Left hindlimb (tissue), 1 donor: ENCODE measurements at regions not wholly inside any gene's neighbourhood (a gene's known extent, or its start where the extent isn't known, plus 50 kb on each side); places are given as distances from the start of the nearest gene placed in this dataset.

ENCODE experiments used
- DNase-seq: peaks from one replicate; pipeline ENCODE4 v3.0.0-alpha.2; 2018

GRCh38 chr6:23446469-23446967 is 679.5 kb upstream of the NRSN1 start:
- DNase-seq = peak; percentile 31

- DNase-seq = no peak
Measured at GRCh38 chr6:23447731-23448130, 678.3 kb upstream of the NRSN1 start.

GRCh38 chr6:23448281-23448680 is 677.7 kb upstream of the NRSN1 start:
- no peak for DNase-seq

- DNase-seq = no peak
Measured at GRCh38 chr6:23454080-23454976, 671.7 kb upstream of the NRSN1 start.

GRCh38 chr6:23455754-23456153 is 670.3 kb upstream of the NRSN1 start:
- DNase-seq = no peak

GRCh38 chr6:23456396-23456795 is 669.6 kb upstream of the NRSN1 start:
- no peak for DNase-seq

- DNase-seq = no peak
Measured at GRCh38 chr6:23457321-23457720, 668.7 kb upstream of the NRSN1 start.

- DNase-seq = no peak
Measured at GRCh38 chr6:23465912-23466311, 660.1 kb upstream of the NRSN1 start.

GRCh38 chr6:23477586-23477985 is 648.4 kb upstream of the NRSN1 start:
- DNase-seq = no peak

- DNase-seq = no peak
Measured at GRCh38 chr6:23478312-23478711, 647.7 kb upstream of the NRSN1 start.

- DNase-seq = no peak
Measured at GRCh38 chr6:23483896-23484295, 642.1 kb upstream of the NRSN1 start.

GRCh38 chr6:23494367-23494766 is 631.6 kb upstream of the NRSN1 start:
- DNase-seq = no peak

GRCh38 chr6:23498013-23498412 is 628.0 kb upstream of the NRSN1 start:
- no peak for DNase-seq

GRCh38 chr6:23499549-23499948 is 626.5 kb upstream of the NRSN1 start:
- no peak for DNase-seq

- DNase-seq = no peak
Measured at GRCh38 chr6:23503173-23503572, 622.8 kb upstream of the NRSN1 start.

- no peak for DNase-seq
Measured at GRCh38 chr6:23505026-23505425, 621.0 kb upstream of the NRSN1 start.

GRCh38 chr6:23510778-23511510 is 615.1 kb upstream of the NRSN1 start:
- DNase-seq = no peak

GRCh38 chr6:23511817-23512216 is 614.2 kb upstream of the NRSN1 start:
- DNase-seq = no peak

GRCh38 chr6:23518294-23518693 is 607.7 kb upstream of the NRSN1 start:
- DNase-seq = no peak

GRCh38 chr6:23522792-23523547 is 603.0 kb upstream of the NRSN1 start:
- no peak for DNase-seq

- no peak for DNase-seq
Measured at GRCh38 chr6:23523771-23524170, 602.2 kb upstream of the NRSN1 start.

GRCh38 chr6:23524548-23524947 is 601.5 kb upstream of the NRSN1 start:
- DNase-seq = no peak

- peak; percentile 19 for DNase-seq
Measured at GRCh38 chr6:23526526-23526925, 599.5 kb upstream of the NRSN1 start.
